Osteoblast (primary cell): ENCODE measurements at regions not wholly inside any gene's neighbourhood (a gene's known extent, or its start where the extent isn't known, plus 50 kb on each side); places are given as distances from the start of the nearest gene placed in this dataset.
A peak's percentile ranks its signal among the peaks of the same experiment; 100 is the strongest.

ENCODE experiments used
- DNase-seq: peaks from one replicate; pipeline ENCODE4 v3.0.0; 2011; ENCODE audit warnings: low spot score, mixed read lengths; ENCODE audit not compliant: insufficient read length; ENCODE audit errors: missing footprints
- H2AFZ ChIP-seq: 2 replicates; pipeline ENCODE4 v1.6.0; 2011; ENCODE audit warnings: mild to moderate bottlenecking, low read length
- H3K27ac ChIP-seq: 2 replicates; pipeline ENCODE4 v1.5.1; 2011; ENCODE audit warnings: mild to moderate bottlenecking, low read depth, low read length, moderate library complexity
- H3K27me3 ChIP-seq: 2 replicates; pipeline ENCODE4 v1.6.0; 2012; ENCODE audit warnings: mild to moderate bottlenecking, control low read depth, inconsistent platforms, low read length, moderate library complexity; ENCODE audit not compliant: insufficient read depth
- H3K36me3 ChIP-seq: 2 replicates; pipeline ENCODE4 v1.5.1; 2011; ENCODE audit warnings: mild to moderate bottlenecking, low read length, control low read depth, moderate library complexity; ENCODE audit not compliant: insufficient read depth
- H3K4me1 ChIP-seq: 2 replicates; pipeline ENCODE4 v1.5.1; 2011; ENCODE audit warnings: mild to moderate bottlenecking, low read length, control low read depth, moderate library complexity; ENCODE audit not compliant: insufficient read depth
- H3K4me2 ChIP-seq: 2 replicates; pipeline ENCODE4 v1.6.0; 2011; ENCODE audit warnings: mild to moderate bottlenecking, low read length; ENCODE audit not compliant: insufficient read depth
- H3K4me3 ChIP-seq: fragments of 200-600 bp; sonication (generic); 3 replicates; pipeline ENCODE4 v1.5.1; 2012; ENCODE audit warnings: mild to moderate bottlenecking, low read length, inconsistent platforms; ENCODE audit not compliant: insufficient read depth
- H3K79me2 ChIP-seq: 2 replicates; pipeline ENCODE4 v1.6.0; 2012; ENCODE audit warnings: mild to moderate bottlenecking, low read length, control low read depth, inconsistent platforms; ENCODE audit not compliant: insufficient read depth
- H3K9me3 ChIP-seq: 2 replicates; pipeline ENCODE4 v1.5.1; 2011; ENCODE audit warnings: low read depth, low read length, control low read depth
- H4K20me1 ChIP-seq: 2 replicates; pipeline ENCODE4 v1.6.0; 2012; ENCODE audit warnings: mild to moderate bottlenecking, low read length, control low read depth; ENCODE audit not compliant: insufficient read depth
- CTCF ChIP-seq: IDR thresholded peaks from 2 replicates; pipeline ENCODE4 v1.5.1; 2011; ENCODE audit warnings: mild to moderate bottlenecking, low read depth, low read length, moderate library complexity; ENCODE audit errors: extremely low read depth

DNA sequence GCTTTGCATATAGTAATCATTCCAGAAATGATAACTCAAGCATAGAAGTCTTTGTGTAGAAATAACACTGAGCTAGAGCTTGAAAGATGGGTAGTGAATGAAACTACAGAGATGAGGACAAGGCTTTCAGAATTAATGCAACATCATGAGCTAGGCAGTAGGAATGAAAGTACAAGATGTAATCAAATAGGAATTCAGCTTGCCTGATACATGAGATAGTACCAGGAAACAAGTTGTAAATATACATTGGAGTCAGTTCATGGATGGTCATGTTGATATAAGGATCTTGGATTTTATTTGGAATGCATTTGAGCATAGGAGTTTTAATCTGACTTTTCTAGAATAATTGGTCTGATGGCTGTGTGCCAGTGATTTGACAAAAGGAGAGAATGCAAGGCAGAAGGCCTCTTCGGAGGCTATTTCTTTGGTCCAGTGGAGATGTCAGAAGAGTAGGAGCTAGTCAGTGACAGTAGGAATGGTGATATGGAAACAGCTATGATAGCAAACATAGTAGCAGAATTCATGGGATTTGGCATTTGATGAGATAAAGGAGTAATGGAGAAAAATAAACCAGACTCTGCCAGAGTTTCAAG is 206.4 kb upstream of the PACRGL start:
- H3K9me3 ChIP-seq, result no peaks in the 10 kb centered on the region
- H3K4me3 ChIP-seq, result no peak overlapping the region
- no peaks in the 10 kb centered on the region for H3K27me3 ChIP-seq
- H3K36me3 ChIP-seq, result peaks cover under 1% of the 10 kb centered on the region
- no peak for TF ChIP-seq CTCF
- H3K4me2 ChIP-seq, result no peak overlapping the region
- H3K79me2 ChIP-seq, result no peaks in the 10 kb centered on the region
- peak; percentile 52 for DNase-seq
- H3K27ac ChIP-seq, result peak overlapping the region; percentile 45
- H4K20me1 ChIP-seq, result no peaks in the 10 kb centered on the region
- H3K4me1 ChIP-seq, result peaks cover 10% of the 10 kb centered on the region
- H2AFZ ChIP-seq, result no peak overlapping the region

GRCh38 chr4:20496068-20496467 is 204.2 kb upstream of the PACRGL start:
- no peak for DNase-seq
- no peak overlapping the region for H3K27ac ChIP-seq
- no peaks in the 10 kb centered on the region for H4K20me1 ChIP-seq
- no peaks in the 10 kb centered on the region for H3K27me3 ChIP-seq
- TF ChIP-seq CTCF, result no peak
- H3K4me1 ChIP-seq, result peaks cover 10% of the 10 kb centered on the region
- no peak overlapping the region for H3K4me3 ChIP-seq
- H3K79me2 ChIP-seq, result no peaks in the 10 kb centered on the region
- no peak overlapping the region for H2AFZ ChIP-seq
- no peaks in the 10 kb centered on the region for H3K36me3 ChIP-seq
- H3K9me3 ChIP-seq, result no peaks in the 10 kb centered on the region
- H3K4me2 ChIP-seq, result no peak overlapping the region

DNA sequence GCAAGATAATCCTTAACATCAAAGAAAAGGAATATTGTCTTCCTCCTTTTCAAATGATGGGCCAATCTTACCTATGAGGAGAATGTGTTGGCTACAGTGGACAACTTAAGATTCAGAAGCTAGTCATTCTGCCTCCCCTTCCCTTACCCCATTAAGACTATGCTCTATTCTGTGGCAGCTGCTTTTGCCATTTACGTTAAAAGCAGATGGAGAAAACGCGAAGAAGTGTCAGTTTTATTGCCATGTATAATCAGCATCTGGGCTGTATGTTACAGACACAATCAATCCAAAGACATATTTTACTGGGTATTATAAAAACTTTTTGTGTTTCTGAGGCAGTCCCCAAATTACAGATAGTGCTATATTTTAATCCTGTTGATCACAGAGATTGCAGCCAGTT is 196.1 kb upstream of the PACRGL start:
- no peak for TF ChIP-seq CTCF
- no peaks in the 10 kb centered on the region for H3K9me3 ChIP-seq
- H3K27ac ChIP-seq, result no peak overlapping the region
- H3K27me3 ChIP-seq, result no peaks in the 10 kb centered on the region
- H3K79me2 ChIP-seq, result no peaks in the 10 kb centered on the region
- no peak overlapping the region for H3K4me2 ChIP-seq
- no peak overlapping the region for H3K4me3 ChIP-seq
- H2AFZ ChIP-seq, result no peak overlapping the region
- H3K36me3 ChIP-seq, result no peaks in the 10 kb centered on the region
- no peak for DNase-seq
- H3K4me1 ChIP-seq, result peaks cover 11% of the 10 kb centered on the region
- no peaks in the 10 kb centered on the region for H4K20me1 ChIP-seq

- H3K4me1 ChIP-seq, result peaks cover 11% of the 10 kb centered on the region
- no peak overlapping the region for H3K4me3 ChIP-seq
- no peak overlapping the region for H3K4me2 ChIP-seq
- no peak for TF ChIP-seq CTCF
- no peaks in the 10 kb centered on the region for H3K79me2 ChIP-seq
- no peak overlapping the region for H3K27ac ChIP-seq
- no peak for DNase-seq
- no peaks in the 10 kb centered on the region for H4K20me1 ChIP-seq
- H2AFZ ChIP-seq, result no peak overlapping the region
- H3K36me3 ChIP-seq, result peaks cover 3% of the 10 kb centered on the region
- H3K9me3 ChIP-seq, result no peaks in the 10 kb centered on the region
- no peaks in the 10 kb centered on the region for H3K27me3 ChIP-seq
These were observed 194.3 kb upstream of the PACRGL start for GRCh38 chr4:20505927-20506326.
